HEK293 (cell line): ENCODE measurements at regions not wholly inside any gene's neighbourhood (a gene's known extent, or its start where the extent isn't known, plus 50 kb on each side); places are given as distances from the start of the nearest gene placed in this dataset.

Source experiments
- CTCF ChIP-seq: fragments of 450-650 bp; formaldehyde crosslinking; IDR thresholded peaks from 2 replicates; pipeline ENCODE4 v1.5.1; 2016; ENCODE audit warnings: missing biosample characterization, missing genetic modification characterization
- HOXC10 ChIP-seq: sonication (generic); formaldehyde crosslinking; IDR thresholded peaks from 2 replicates; pipeline ENCODE4 v1.8.1; 2023; ENCODE audit warnings: mild to moderate bottlenecking, missing genetic modification reagents
- PATZ1 ChIP-seq: fragments of 450-650 bp; formaldehyde crosslinking; IDR thresholded peaks from 2 replicates; pipeline ENCODE4 v1.5.1; 2016; ENCODE audit warnings: missing biosample characterization, missing genetic modification characterization
- RBAK ChIP-seq: fragments of 450-650 bp; formaldehyde crosslinking; IDR thresholded peaks from 2 replicates; pipeline ENCODE4 v1.5.1; 2016; ENCODE audit warnings: missing biosample characterization, missing genetic modification characterization
- WT1 ChIP-seq: fragments of 450-650 bp; formaldehyde crosslinking; IDR thresholded peaks from 2 replicates; pipeline ENCODE4 v1.5.1; 2016; ENCODE audit warnings: missing biosample characterization, missing genetic modification characterization
- YY1 ChIP-seq: fragments of 450-650 bp; formaldehyde crosslinking; IDR thresholded peaks from 2 replicates; pipeline ENCODE4 v1.5.1; 2018; ENCODE audit warnings: missing biosample characterization, missing genetic modification characterization
- ZNF24 ChIP-seq: fragments of 450-650 bp; formaldehyde crosslinking; IDR thresholded peaks from 2 replicates; pipeline ENCODE4 v1.5.1; 2016; ENCODE audit warnings: missing biosample characterization, missing genetic modification characterization
- ZNF311 ChIP-seq: fragments of 450-650 bp; formaldehyde crosslinking; IDR thresholded peaks from 2 replicates; pipeline ENCODE4 v1.5.1; 2017; ENCODE audit warnings: missing biosample characterization, missing genetic modification characterization, borderline replicate concordance
- ZNF518A ChIP-seq: fragments of 450-650 bp; formaldehyde crosslinking; conservative IDR thresholded peaks from 2 replicates; pipeline ENCODE4 v1.5.1; 2016; ENCODE audit warnings: low read depth, missing biosample characterization, missing genetic modification characterization
- ZNF830 ChIP-seq: fragments of 450-650 bp; IDR thresholded peaks from 2 replicates; pipeline ENCODE4 v1.5.0; 2018; ENCODE audit warnings: missing biosample characterization, missing genetic modification characterization, low read depth, mild to moderate bottlenecking, moderate library complexity
- TF ChIP-seq, protein P1 (sequence below): fragments of 450-650 bp; formaldehyde crosslinking; IDR thresholded peaks from 2 replicates; pipeline ENCODE4 v1.5.1; 2016; ENCODE audit warnings: missing biosample characterization, missing genetic modification characterization
- TF ChIP-seq, protein P2 (sequence below): fragments of 450-650 bp; formaldehyde crosslinking; IDR thresholded peaks from 2 replicates; pipeline ENCODE4 v1.5.1; 2016; ENCODE audit warnings: missing biosample characterization, missing genetic modification characterization, low read depth

DNA sequence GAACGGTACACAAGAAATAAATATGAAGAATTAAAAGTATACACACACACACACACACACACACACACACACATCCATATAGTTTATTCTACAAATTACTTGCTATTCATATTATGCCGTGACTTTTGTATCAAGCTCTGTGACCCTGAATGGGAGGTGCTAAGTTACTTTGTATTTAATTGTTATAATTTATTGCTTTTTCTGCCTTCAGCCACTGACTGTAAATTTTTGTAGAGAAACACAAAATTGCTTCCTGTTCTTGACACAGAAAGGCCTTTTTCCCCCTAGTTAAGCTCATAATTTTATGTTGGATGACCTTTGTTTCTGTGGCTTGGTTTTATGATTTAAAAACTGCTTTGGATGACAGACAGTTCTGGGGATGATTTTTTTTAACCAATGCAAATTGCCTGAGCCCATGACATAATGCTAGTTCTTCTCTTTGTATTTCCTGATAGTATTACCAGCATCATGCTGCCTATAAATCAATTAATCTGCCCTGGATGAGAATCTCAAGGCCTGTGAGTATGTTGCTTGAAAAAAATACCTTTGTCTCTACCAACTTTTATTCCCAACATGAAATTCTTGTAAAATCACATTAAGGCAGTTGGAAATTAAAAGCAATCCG is 140.0 kb downstream of the FMR1NB start:
- TF ChIP-seq YY1 (no peak), CTCF (tag by site-specific recombination) (no peak), ZNF24 (tag by site-specific recombination) (no peak), WT1 (no peak), ZNF518A (tag by site-specific recombination) (no peak), RBAK (tag by site-specific recombination) (no peak), ZNF830 (tag by site-specific recombination) (no peak), ZNF311 (tag by site-specific recombination) (no peak), PATZ1 (tag by site-specific recombination) (no peak), HOXC10 (no peak)
- TF ChIP-seq, protein P1, sequence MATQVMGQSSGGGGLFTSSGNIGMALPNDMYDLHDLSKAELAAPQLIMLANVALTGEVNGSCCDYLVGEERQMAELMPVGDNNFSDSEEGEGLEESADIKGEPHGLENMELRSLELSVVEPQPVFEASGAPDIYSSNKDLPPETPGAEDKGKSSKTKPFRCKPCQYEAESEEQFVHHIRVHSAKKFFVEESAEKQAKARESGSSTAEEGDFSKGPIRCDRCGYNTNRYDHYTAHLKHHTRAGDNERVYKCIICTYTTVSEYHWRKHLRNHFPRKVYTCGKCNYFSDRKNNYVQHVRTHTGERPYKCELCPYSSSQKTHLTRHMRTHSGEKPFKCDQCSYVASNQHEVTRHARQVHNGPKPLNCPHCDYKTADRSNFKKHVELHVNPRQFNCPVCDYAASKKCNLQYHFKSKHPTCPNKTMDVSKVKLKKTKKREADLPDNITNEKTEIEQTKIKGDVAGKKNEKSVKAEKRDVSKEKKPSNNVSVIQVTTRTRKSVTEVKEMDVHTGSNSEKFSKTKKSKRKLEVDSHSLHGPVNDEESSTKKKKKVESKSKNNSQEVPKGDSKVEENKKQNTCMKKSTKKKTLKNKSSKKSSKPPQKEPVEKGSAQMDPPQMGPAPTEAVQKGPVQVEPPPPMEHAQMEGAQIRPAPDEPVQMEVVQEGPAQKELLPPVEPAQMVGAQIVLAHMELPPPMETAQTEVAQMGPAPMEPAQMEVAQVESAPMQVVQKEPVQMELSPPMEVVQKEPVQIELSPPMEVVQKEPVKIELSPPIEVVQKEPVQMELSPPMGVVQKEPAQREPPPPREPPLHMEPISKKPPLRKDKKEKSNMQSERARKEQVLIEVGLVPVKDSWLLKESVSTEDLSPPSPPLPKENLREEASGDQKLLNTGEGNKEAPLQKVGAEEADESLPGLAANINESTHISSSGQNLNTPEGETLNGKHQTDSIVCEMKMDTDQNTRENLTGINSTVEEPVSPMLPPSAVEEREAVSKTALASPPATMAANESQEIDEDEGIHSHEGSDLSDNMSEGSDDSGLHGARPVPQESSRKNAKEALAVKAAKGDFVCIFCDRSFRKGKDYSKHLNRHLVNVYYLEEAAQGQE (tag by site-specific recombination) = no peak
- TF ChIP-seq, protein P2, sequence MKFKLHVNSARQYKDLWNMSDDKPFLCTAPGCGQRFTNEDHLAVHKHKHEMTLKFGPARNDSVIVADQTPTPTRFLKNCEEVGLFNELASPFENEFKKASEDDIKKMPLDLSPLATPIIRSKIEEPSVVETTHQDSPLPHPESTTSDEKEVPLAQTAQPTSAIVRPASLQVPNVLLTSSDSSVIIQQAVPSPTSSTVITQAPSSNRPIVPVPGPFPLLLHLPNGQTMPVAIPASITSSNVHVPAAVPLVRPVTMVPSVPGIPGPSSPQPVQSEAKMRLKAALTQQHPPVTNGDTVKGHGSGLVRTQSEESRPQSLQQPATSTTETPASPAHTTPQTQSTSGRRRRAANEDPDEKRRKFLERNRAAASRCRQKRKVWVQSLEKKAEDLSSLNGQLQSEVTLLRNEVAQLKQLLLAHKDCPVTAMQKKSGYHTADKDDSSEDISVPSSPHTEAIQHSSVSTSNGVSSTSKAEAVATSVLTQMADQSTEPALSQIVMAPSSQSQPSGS (tag by site-specific recombination) = no peak
